K562 (cell line): ENCODE measurements at regions not wholly inside any gene's neighbourhood (a gene's known extent, or its start where the extent isn't known, plus 50 kb on each side); places are given as distances from the start of the nearest gene placed in this dataset.

Source experiments
- MNT ChIP-seq, 2 experiments: fragments of 450-650 bp; conservative IDR thresholded peaks; 2 replicates each; pipeline ENCODE4 v1.6.1; 2017; ENCODE audit warnings: mild to moderate bottlenecking in 2 of 2, moderate library complexity in 2 of 2
- RAD51 ChIP-seq: fragments of 450-650 bp; IDR thresholded peaks from 2 replicates; pipeline ENCODE4 v1.7.1; 2016; ENCODE audit warnings: low read depth, mild to moderate bottlenecking, borderline replicate concordance
- TAF1 ChIP-seq: IDR thresholded peaks from 2 replicates; pipeline ENCODE4 v1.6.1; 2011; ENCODE audit warnings: mild to moderate bottlenecking, low read length, moderate library complexity; ENCODE audit not compliant: insufficient read depth, control insufficient read depth, severe bottlenecking; ENCODE audit errors: extremely low read depth
- ZNF217 ChIP-seq: sonication (generic); formaldehyde crosslinking; IDR thresholded peaks from 2 replicates; pipeline ENCODE4 v1.8.0; 2022; ENCODE audit warnings: mild to moderate bottlenecking, missing genetic modification reagents

DNA sequence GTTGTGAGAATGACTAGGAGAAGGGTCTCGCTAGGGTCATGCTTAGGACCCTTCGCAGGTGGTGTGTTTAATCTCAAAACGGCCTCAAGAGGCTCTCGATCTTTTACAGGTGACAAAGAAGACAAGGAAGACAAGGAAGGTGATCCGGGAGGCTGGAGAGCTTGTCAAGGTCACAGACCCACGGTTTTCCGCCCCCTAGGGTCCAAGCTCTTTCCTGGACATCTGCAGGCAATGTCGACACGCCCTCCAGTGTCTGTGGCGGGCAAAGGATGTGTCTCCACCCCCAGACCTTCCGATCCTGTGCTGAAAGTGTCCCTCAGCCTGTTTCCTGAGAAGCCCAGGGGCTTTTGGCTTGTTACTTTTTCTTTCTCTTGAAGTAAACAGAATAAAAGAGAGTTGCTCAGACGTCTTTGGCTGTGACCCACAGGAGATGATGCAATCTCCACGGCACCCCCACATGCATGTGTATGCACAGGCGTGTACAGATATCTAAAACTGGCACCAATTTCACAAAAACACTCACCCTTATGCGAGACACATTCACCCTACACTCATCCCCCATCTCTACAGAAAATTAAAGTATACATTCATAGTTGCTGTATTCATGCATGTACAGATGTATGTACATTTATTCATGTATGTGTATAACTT, 108.8 kb downstream of the KLF13 start:
- TF ChIP-seq RAD51 (no peak), ZNF217 (CRISPR knock-in tag) (no peak), MNT (conservative IDR thresholded peaks at IDR 0.05) (no peak), TAF1 (no peak)
